B cell (primary cell): ENCODE measurements at regions not wholly inside any gene's neighbourhood (a gene's known extent, or its start where the extent isn't known, plus 50 kb on each side); places are given as distances from the start of the nearest gene placed in this dataset.

Source experiments
- ATAC-seq: fragments of 200-7000 bp; cut with Tn5 transposase; one replicate; pipeline ENCODE4 v1.10.0; 2021; ENCODE audit warnings: low read depth, mild to moderate bottlenecking, moderate number of reproducible peaks, moderate library complexity
- CTCF ChIA-PET: fragments of 350-600 bp; sonication (Branson Sonifier 250); formaldehyde crosslinking; loops from one replicate; lab custom pipeline; 2021; ENCODE audit warnings: antibody characterized with exemption, inconsistent platforms; lab: Charles Lee
- POLR2A ChIA-PET: fragments of 350-600 bp; sonication (Branson Sonifier 250); formaldehyde crosslinking; loops from one replicate; lab custom pipeline; 2021; ENCODE audit warnings: antibody characterized with exemption; lab: Charles Lee
- DNase-seq: peaks from one replicate; pipeline ENCODE4 v3.0.0; 2013
- H2AFZ ChIP-seq: 2 replicates; pipeline ENCODE4 v1.6.1; 2012; ENCODE audit warnings: mild to moderate bottlenecking, low read depth, low read length; ENCODE audit not compliant: insufficient read depth, poor library complexity, severe bottlenecking
- H3K27ac ChIP-seq, 2 donors: 1 replicate in 1 of 2; 2 replicates in 1 of 2; pipeline ENCODE4 v1.5.1; 2012 to 2013; ENCODE audit warnings: low read length in 2 of 2, mild to moderate bottlenecking in 2 of 2, moderate library complexity in 1 of 2
- H3K27me3 ChIP-seq, 4 experiments: fragments of 200-600 bp in 1 of 4; sonication (generic) in 1 of 4; replicated peaks in 1 of 4; 1 replicate in 2 of 4; 2 replicates in 2 of 4; pipeline versions ENCODE4 v1.6.1 to v1.7.0; 2013 to 2016; ENCODE audit warnings: low read length in 3 of 4, mild to moderate bottlenecking in 2 of 4, mixed read lengths in 1 of 4, moderate library complexity in 1 of 4; ENCODE audit not compliant: insufficient read depth in 4 of 4, control insufficient read depth in 3 of 4; ENCODE audit errors: control extremely low read depth in 1 of 4
- H3K36me3 ChIP-seq, 2 experiments: replicated peaks in 1 of 2; 1 replicate in 1 of 2; 2 replicates in 1 of 2; pipeline versions ENCODE4 v1.6.1 to v1.7.1; 2013; ENCODE audit warnings: low read length in 1 of 2; ENCODE audit not compliant: insufficient read depth in 2 of 2, control insufficient read depth in 1 of 2; ENCODE audit errors: control extremely low read depth in 1 of 2, extremely low read depth in 1 of 2
- H3K4me1 ChIP-seq, 2 donors: fragments of 200-600 bp in 1 of 2; sonication (generic) in 1 of 2; 1 replicate in 1 of 2; 2 replicates in 1 of 2; pipeline versions ENCODE4 v1.5.1 to v1.6.1; 2013 to 2017; ENCODE audit warnings: low read length in 2 of 2; ENCODE audit not compliant: control insufficient read depth in 2 of 2, insufficient read depth in 2 of 2
- H3K4me2 ChIP-seq: replicated peaks from 2 replicates; pipeline ENCODE3; 2012; ENCODE audit warnings: mild to moderate bottlenecking, low read depth, low read length; ENCODE audit not compliant: poor library complexity, severe bottlenecking
- H3K4me3 ChIP-seq, 5 experiments: fragments of 200-600 bp in 1 of 5; sonication (generic) in 1 of 5; 1 replicate in 3 of 5; 2 replicates in 2 of 5; pipeline versions ENCODE4 v1.5.1 to v1.7.0; 2011 to 2016; ENCODE audit warnings: low read length in 4 of 5, mild to moderate bottlenecking in 4 of 5, low read depth in 2 of 5, control low read depth in 1 of 5, moderate library complexity in 1 of 5; ENCODE audit not compliant: insufficient read depth in 1 of 5; ENCODE audit errors: control extremely low read depth in 1 of 5, extremely low read depth in 1 of 5
- H3K79me2 ChIP-seq: fragments of 200-600 bp; sonication (generic); one replicate; pipeline ENCODE4 v1.6.0; 2016; ENCODE audit warnings: low read length; ENCODE audit not compliant: control insufficient read depth, insufficient read depth
- H3K9ac ChIP-seq: fragments of 200-600 bp; sonication (generic); 2 replicates; pipeline ENCODE4 v1.6.1; 2017; ENCODE audit warnings: mild to moderate bottlenecking, low read length, moderate library complexity
- H3K9me3 ChIP-seq, 3 donors: one replicate each; pipeline versions ENCODE4 v1.6.1 to v1.7.1; 2013; ENCODE audit warnings: low read length in 2 of 3; ENCODE audit not compliant: control insufficient read depth in 2 of 3, insufficient read depth in 1 of 3; ENCODE audit errors: control extremely low read depth in 1 of 3
- H4K20me1 ChIP-seq: 2 replicates; pipeline ENCODE4 v1.6.0; 2012; ENCODE audit warnings: mild to moderate bottlenecking, low read length; ENCODE audit not compliant: insufficient read depth, control insufficient read depth, poor library complexity, severe bottlenecking
- H3K27ac Mint-ChIP-seq: one replicate; pipeline ENCODE4 v1.8.0; 2021; ENCODE audit warnings: mixed read lengths
- H3K27me3 Mint-ChIP-seq: one replicate; pipeline ENCODE4 v1.8.0; 2021; ENCODE audit warnings: mixed read lengths
- H3K4me1 Mint-ChIP-seq: one replicate; pipeline ENCODE4 v1.8.0; 2021; ENCODE audit warnings: mixed read lengths
- H3K4me3 Mint-ChIP-seq: one replicate; pipeline ENCODE4 v1.8.0; 2021; ENCODE audit warnings: mixed read lengths
- H3K9me3 Mint-ChIP-seq: one replicate; pipeline ENCODE4 v1.8.0; 2022; ENCODE audit warnings: mixed read lengths; ENCODE audit not compliant: insufficient read depth
- CTCF ChIP-seq: fragments of 200-600 bp; IDR thresholded peaks from one replicate; pipeline ENCODE4 v1.8.0; 2022; ENCODE audit warnings: antibody characterized with exemption, mild to moderate bottlenecking
- EZH2 ChIP-seq: IDR thresholded peaks from 2 replicates; pipeline ENCODE4 v1.6.1; 2012; ENCODE audit warnings: borderline replicate concordance, low read depth, mild to moderate bottlenecking, moderate library complexity, low read length; ENCODE audit not compliant: insufficient read depth, poor library complexity, severe bottlenecking
- WGBS: methylation state at CpG from one replicate; pipeline ENCODE4 v1.1.5; 2013; ENCODE audit warnings: missing lambda C conversion rate; ENCODE audit not compliant: insufficient coverage; 5-methylcytosine and 5-hydroxymethylcytosine counted together
- intact Hi-C: fragments of 100-400 bp; cut with micrococcal nuclease; formaldehyde crosslinking; loops from one replicate; pipeline ENCODE4 v1.10.0; 2022

GRCh38 chr11:82191695-82192094 is 542.0 kb downstream of the FAM181B start:
- intact Hi-C loops: no loop called here
- WGBS: 74% methylated on average over 3 of the region's 3 CpGs
- H3K27me3 ChIP-seq: no peaks in the 10 kb centered on the region
- no peaks in the 10 kb centered on the region for H3K79me2 ChIP-seq
- DNase-seq (no peak), ATAC-seq (no peak)
- H3K4me1 ChIP-seq: no peaks in the 10 kb centered on the region
- Mint-ChIP-seq H3K27me3 (no peaks in the 10 kb centered on the region), H3K9me3 (no peaks in the 10 kb centered on the region), H3K4me3 (no peak overlapping the region), H3K4me1 (no peaks in the 10 kb centered on the region), H3K27ac (no peak overlapping the region)
- ChIA-PET POLR2A (no interaction called here), CTCF (no interaction called here)
- H2AFZ ChIP-seq: no peak overlapping the region
- no peak for TF ChIP-seq CTCF
- TF ChIP-seq EZH2: no peak
- H4K20me1 ChIP-seq: no peaks in the 10 kb centered on the region
- no peaks in the 10 kb centered on the region for H3K36me3 ChIP-seq
- H3K9me3 ChIP-seq: no peaks in the 10 kb centered on the region
- H3K9ac ChIP-seq: no peak overlapping the region
- H3K4me3 ChIP-seq: no peak overlapping the region
- no peak overlapping the region for H3K27ac ChIP-seq
- H3K4me2 ChIP-seq: no peak overlapping the region

- ChIA-PET POLR2A (no interaction called here), CTCF (no interaction called here)
- no peaks in the 10 kb centered on the region for H3K79me2 ChIP-seq
- no CpG with 5 or more reads among the region's 3 CpGs for WGBS
- H2AFZ ChIP-seq: no peak overlapping the region
- no peak overlapping the region for H3K4me2 ChIP-seq
- H3K4me3 Mint-ChIP-seq: no peak overlapping the region
- no peak for DNase-seq
- H3K27me3 Mint-ChIP-seq: no peaks in the 10 kb centered on the region
- no peaks in the 10 kb centered on the region for H3K4me1 ChIP-seq
- no peaks in the 10 kb centered on the region for H3K27me3 ChIP-seq
- ATAC-seq: no peak
- TF ChIP-seq CTCF: no peak
- H3K27ac Mint-ChIP-seq: no peak overlapping the region
- no peak overlapping the region for H3K4me3 ChIP-seq
- H3K9me3 ChIP-seq: peaks cover 0 to 4% (median 0%) of the 10 kb centered on the region in 3 donors
- no peaks in the 10 kb centered on the region for H3K4me1 Mint-ChIP-seq
- H3K36me3 ChIP-seq: no peaks in the 10 kb centered on the region
- H3K9ac ChIP-seq: no peak overlapping the region
- no peak overlapping the region for H3K27ac ChIP-seq
- intact Hi-C loops: no loop called here
- H4K20me1 ChIP-seq: no peaks in the 10 kb centered on the region
- no peaks in the 10 kb centered on the region for H3K9me3 Mint-ChIP-seq
These were observed 547.7 kb downstream of the FAM181B start for GRCh38 chr11:82185925-82186324.
